ENCODE measurements at regions not wholly inside any gene's neighbourhood (a gene's known extent, or its start where the extent isn't known, plus 50 kb on each side); places are given as distances from the start of the nearest gene placed in this dataset.

DNA sequence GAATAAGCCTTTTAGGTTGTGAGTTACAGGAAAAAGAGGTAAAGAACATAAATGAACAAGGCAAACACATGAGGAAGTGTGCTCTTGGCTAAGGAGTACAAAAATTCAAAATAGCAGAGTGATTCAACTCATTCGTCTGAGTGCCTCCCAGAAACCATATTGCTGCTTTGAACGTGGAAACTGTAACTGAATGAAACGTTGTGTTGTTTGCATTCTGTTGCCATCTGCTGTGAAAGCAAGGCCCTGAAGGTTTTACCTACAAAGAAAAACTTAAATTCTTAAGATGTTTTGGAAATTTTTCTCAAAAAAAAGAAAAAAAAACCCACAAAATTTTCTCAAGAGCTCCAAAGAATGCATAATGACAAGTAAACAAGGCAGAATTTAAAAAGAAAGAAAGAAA, 375.4 kb upstream of the HS3ST5 start (continued):
- TF ChIP-seq, protein P1, sequence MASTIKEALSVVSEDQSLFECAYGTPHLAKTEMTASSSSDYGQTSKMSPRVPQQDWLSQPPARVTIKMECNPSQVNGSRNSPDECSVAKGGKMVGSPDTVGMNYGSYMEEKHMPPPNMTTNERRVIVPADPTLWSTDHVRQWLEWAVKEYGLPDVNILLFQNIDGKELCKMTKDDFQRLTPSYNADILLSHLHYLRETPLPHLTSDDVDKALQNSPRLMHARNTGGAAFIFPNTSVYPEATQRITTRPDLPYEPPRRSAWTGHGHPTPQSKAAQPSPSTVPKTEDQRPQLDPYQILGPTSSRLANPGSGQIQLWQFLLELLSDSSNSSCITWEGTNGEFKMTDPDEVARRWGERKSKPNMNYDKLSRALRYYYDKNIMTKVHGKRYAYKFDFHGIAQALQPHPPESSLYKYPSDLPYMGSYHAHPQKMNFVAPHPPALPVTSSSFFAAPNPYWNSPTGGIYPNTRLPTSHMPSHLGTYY (CRISPR knock-in tag; IDR thresholded peaks at IDR 0.05) = no peak

DNA sequence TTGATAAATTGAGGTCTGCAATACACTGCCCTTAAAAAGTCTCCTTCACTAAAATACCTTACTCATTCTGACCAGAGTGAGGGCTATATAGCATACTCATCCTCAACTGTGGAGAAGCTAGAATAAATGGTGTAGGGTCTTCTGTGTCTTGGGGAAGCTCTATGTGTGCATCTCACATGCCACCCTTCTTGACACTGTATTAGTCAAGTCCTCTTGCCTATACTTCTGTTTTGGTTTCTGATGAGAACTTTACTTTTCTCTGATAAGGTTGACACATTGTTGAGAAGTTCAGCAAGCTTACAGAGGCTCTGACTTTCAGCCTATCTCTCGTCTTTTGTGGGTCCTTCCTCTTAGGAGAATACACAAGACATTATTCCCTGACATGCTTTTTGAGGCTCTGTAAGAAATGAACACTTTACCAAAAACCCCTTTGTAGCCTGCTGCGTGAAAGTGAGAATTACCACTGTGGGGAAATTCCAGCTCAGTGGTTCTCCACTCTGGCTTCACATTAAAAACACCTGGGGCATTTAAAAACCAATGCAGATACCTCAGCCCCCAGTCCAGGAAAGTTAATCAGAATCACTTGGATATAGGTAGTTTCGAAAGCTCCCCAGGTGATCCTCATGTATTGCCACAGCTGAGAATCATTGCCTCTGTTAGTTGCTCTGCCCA, 372.1 kb upstream of the HS3ST5 start:
- POLR2A ChIA-PET = no interaction called here
- CTCF ChIA-PET = no interaction called here
- DNase-seq (ENCODE audit: low spot score) (no peak), ATAC-seq (no peak)
- peaks cover 10% of the 10 kb centered on the region; the same call in 1 of the 2 replicates for H3K4me1 Mint-ChIP-seq
- H3K27me3 Mint-ChIP-seq (ENCODE audit: low read depth) = no peaks in the 10 kb centered on the region; the same call in 1 of the 2 replicates
- no peak overlapping the region; the same call in 1 of the 2 replicates for H3K27ac Mint-ChIP-seq
- no peak for TF ChIP-seq ZNF396 (CRISPR knock-in tag; IDR thresholded peaks at IDR 0.05; ENCODE audit: borderline replicate concordance)
- no peak for TF ChIP-seq SOX15 (CRISPR knock-in tag; IDR thresholded peaks at IDR 0.05)
- TF ChIP-seq FOXP1 (CRISPR knock-in tag; IDR thresholded peaks at IDR 0.05; ENCODE audit: borderline replicate concordance) = no peak
- TF ChIP-seq, protein P2, sequence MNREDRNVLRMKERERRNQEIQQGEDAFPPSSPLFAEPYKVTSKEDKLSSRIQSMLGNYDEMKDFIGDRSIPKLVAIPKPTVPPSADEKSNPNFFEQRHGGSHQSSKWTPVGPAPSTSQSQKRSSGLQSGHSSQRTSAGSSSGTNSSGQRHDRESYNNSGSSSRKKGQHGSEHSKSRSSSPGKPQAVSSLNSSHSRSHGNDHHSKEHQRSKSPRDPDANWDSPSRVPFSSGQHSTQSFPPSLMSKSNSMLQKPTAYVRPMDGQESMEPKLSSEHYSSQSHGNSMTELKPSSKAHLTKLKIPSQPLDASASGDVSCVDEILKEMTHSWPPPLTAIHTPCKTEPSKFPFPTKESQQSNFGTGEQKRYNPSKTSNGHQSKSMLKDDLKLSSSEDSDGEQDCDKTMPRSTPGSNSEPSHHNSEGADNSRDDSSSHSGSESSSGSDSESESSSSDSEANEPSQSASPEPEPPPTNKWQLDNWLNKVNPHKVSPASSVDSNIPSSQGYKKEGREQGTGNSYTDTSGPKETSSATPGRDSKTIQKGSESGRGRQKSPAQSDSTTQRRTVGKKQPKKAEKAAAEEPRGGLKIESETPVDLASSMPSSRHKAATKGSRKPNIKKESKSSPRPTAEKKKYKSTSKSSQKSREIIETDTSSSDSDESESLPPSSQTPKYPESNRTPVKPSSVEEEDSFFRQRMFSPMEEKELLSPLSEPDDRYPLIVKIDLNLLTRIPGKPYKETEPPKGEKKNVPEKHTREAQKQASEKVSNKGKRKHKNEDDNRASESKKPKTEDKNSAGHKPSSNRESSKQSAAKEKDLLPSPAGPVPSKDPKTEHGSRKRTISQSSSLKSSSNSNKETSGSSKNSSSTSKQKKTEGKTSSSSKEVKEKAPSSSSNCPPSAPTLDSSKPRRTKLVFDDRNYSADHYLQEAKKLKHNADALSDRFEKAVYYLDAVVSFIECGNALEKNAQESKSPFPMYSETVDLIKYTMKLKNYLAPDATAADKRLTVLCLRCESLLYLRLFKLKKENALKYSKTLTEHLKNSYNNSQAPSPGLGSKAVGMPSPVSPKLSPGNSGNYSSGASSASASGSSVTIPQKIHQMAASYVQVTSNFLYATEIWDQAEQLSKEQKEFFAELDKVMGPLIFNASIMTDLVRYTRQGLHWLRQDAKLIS (CRISPR knock-in tag; IDR thresholded peaks at IDR 0.05; ENCODE audit: borderline replicate concordance) = no peak
- no peak for TF ChIP-seq ZNF416 (CRISPR knock-in tag; IDR thresholded peaks at IDR 0.05)
- no peak for TF ChIP-seq MXD4 (CRISPR knock-in tag; IDR thresholded peaks at IDR 0.05; ENCODE audit: borderline replicate concordance)
- TF ChIP-seq ZNF423 (CRISPR knock-in tag; IDR thresholded peaks at IDR 0.05) = no peak
- no peak for TF ChIP-seq PRRX2 (CRISPR knock-in tag; IDR thresholded peaks at IDR 0.05)
- no peak for TF ChIP-seq NR3C1 (CRISPR knock-in tag; conservative IDR thresholded peaks at IDR 0.05; ENCODE audit: low read depth)
- no peak for TF ChIP-seq ZNF232 (CRISPR knock-in tag; IDR thresholded peaks at IDR 0.05)
- TF ChIP-seq, protein P3, sequence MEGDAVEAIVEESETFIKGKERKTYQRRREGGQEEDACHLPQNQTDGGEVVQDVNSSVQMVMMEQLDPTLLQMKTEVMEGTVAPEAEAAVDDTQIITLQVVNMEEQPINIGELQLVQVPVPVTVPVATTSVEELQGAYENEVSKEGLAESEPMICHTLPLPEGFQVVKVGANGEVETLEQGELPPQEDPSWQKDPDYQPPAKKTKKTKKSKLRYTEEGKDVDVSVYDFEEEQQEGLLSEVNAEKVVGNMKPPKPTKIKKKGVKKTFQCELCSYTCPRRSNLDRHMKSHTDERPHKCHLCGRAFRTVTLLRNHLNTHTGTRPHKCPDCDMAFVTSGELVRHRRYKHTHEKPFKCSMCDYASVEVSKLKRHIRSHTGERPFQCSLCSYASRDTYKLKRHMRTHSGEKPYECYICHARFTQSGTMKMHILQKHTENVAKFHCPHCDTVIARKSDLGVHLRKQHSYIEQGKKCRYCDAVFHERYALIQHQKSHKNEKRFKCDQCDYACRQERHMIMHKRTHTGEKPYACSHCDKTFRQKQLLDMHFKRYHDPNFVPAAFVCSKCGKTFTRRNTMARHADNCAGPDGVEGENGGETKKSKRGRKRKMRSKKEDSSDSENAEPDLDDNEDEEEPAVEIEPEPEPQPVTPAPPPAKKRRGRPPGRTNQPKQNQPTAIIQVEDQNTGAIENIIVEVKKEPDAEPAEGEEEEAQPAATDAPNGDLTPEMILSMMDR (IDR thresholded peaks at IDR 0.05) = no peak
- TF ChIP-seq ELF4 (CRISPR knock-in tag; IDR thresholded peaks at IDR 0.05; ENCODE audit: low read depth) = no peak
- no peak for TF ChIP-seq MYBL2 (CRISPR knock-in tag; IDR thresholded peaks at IDR 0.05)
- TF ChIP-seq ZBTB21 (CRISPR knock-in tag; IDR thresholded peaks at IDR 0.05; ENCODE audit: borderline replicate concordance) = no peak
- no peak for TF ChIP-seq PREB (CRISPR knock-in tag; IDR thresholded peaks at IDR 0.05; ENCODE audit: borderline replicate concordance)
- TF ChIP-seq EMX1 (CRISPR knock-in tag; IDR thresholded peaks at IDR 0.05) = no peak
- TF ChIP-seq, protein P4, sequence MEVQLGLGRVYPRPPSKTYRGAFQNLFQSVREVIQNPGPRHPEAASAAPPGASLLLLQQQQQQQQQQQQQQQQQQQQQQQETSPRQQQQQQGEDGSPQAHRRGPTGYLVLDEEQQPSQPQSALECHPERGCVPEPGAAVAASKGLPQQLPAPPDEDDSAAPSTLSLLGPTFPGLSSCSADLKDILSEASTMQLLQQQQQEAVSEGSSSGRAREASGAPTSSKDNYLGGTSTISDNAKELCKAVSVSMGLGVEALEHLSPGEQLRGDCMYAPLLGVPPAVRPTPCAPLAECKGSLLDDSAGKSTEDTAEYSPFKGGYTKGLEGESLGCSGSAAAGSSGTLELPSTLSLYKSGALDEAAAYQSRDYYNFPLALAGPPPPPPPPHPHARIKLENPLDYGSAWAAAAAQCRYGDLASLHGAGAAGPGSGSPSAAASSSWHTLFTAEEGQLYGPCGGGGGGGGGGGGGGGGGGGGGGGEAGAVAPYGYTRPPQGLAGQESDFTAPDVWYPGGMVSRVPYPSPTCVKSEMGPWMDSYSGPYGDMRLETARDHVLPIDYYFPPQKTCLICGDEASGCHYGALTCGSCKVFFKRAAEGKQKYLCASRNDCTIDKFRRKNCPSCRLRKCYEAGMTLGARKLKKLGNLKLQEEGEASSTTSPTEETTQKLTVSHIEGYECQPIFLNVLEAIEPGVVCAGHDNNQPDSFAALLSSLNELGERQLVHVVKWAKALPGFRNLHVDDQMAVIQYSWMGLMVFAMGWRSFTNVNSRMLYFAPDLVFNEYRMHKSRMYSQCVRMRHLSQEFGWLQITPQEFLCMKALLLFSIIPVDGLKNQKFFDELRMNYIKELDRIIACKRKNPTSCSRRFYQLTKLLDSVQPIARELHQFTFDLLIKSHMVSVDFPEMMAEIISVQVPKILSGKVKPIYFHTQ (CRISPR knock-in tag; IDR thresholded peaks at IDR 0.05) = no peak
- no peak for TF ChIP-seq NFYB (CRISPR knock-in tag; conservative IDR thresholded peaks at IDR 0.05; ENCODE audit: low read depth)
- TF ChIP-seq, protein P5, sequence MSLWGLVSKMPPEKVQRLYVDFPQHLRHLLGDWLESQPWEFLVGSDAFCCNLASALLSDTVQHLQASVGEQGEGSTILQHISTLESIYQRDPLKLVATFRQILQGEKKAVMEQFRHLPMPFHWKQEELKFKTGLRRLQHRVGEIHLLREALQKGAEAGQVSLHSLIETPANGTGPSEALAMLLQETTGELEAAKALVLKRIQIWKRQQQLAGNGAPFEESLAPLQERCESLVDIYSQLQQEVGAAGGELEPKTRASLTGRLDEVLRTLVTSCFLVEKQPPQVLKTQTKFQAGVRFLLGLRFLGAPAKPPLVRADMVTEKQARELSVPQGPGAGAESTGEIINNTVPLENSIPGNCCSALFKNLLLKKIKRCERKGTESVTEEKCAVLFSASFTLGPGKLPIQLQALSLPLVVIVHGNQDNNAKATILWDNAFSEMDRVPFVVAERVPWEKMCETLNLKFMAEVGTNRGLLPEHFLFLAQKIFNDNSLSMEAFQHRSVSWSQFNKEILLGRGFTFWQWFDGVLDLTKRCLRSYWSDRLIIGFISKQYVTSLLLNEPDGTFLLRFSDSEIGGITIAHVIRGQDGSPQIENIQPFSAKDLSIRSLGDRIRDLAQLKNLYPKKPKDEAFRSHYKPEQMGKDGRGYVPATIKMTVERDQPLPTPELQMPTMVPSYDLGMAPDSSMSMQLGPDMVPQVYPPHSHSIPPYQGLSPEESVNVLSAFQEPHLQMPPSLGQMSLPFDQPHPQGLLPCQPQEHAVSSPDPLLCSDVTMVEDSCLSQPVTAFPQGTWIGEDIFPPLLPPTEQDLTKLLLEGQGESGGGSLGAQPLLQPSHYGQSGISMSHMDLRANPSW (CRISPR knock-in tag; conservative IDR thresholded peaks at IDR 0.05; ENCODE audit: low read depth) = no peak
- no peak overlapping the region for H3K4me3 Mint-ChIP-seq
- no peaks in the 10 kb centered on the region for H3K9me3 Mint-ChIP-seq
- H3K36me3 Mint-ChIP-seq = no peaks in the 10 kb centered on the region
